Left renal pelvis (tissue), 4 donors: ENCODE measurements at regions not wholly inside any gene's neighbourhood (a gene's known extent, or its start where the extent isn't known, plus 50 kb on each side); places are given as distances from the start of the nearest gene placed in this dataset.

Source experiments
- DNase-seq, 4 donors: peaks; one replicate each; pipeline ENCODE4 v3.0.0-alpha.2; 2013; ENCODE audit warnings: low read depth in 4 of 4, low spot score in 3 of 4

DNA sequence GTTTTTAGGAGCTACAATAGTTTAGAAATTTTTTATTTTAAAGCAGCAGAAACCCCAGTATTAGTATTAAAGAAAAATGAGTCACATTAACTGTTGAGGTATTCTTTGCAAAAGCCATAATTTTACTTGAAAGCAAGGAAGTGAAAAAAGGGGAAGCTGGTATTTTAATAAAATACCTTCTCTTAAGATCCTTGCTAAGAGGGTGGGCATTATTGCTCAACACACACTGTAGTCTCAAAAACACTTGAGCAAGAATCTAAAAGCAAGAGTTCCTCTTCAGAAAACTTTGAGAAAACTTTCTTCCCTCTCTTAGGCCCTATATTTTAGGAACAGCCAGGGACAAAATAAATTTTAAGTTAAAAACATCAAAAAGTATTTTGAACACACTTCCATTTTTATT, 259.4 kb upstream of the DIAPH2 start:
- no peak for DNase-seq

GRCh38 chrX:96430756-96431455, 253.7 kb upstream of the DIAPH2 start:
- DNase-seq: no peak

GRCh38 chrX:96432647-96433046, 252.0 kb upstream of the DIAPH2 start:
- no peak for DNase-seq

DNA sequence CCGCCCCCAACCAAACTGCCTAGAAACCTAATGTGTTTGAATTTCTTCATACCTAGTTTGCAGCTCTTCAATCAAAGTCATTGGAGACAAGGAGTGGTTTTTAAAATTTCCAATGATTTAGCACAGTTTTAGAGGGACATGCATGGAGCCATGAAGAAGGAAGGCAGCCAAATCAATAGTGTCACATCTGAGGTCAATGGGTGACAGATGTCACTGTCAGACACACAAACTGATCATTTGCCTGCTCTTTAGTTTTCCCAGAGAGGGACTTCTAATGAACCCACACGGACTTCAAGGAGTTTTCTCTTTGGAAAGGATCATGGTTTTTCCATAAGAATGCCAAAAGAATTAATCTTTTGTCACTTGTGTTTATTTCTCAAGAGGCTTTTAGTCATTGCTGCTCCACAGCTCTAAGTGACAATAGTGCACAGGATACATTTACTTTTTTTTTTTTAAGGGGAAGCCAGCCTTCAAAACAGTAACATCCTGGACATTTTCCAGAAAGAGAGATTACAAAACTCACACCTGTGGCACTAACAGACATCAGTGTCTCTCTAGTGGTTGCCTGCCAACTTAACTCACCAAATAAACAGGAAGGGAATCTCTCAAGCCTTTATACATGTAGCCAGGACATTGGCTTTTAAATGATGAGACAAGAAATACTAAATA, 251.1 kb upstream of the DIAPH2 start:
- DNase-seq: no peak

GRCh38 chrX:96435378-96436035, 249.1 kb upstream of the DIAPH2 start:
- no peak for DNase-seq

DNA sequence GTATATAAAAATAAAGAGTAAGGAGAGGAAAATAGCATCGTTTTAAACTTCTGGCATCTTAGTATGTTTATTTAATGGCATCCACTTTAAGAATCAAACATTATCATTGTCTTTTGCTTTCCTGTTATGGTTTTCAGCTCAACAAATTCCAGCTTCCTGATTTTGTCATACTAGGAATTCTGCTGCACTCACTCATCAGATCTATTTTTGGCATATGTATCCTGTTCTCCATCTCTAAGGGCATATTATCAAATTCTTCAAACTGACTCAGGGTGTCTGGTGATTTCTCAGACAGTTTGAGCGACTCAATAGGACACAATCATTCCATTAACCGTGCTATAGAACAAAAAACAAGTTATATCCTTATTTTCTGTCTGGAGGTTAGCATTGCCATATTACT, 248.5 kb upstream of the DIAPH2 start:
- DNase-seq: no peak

DNA sequence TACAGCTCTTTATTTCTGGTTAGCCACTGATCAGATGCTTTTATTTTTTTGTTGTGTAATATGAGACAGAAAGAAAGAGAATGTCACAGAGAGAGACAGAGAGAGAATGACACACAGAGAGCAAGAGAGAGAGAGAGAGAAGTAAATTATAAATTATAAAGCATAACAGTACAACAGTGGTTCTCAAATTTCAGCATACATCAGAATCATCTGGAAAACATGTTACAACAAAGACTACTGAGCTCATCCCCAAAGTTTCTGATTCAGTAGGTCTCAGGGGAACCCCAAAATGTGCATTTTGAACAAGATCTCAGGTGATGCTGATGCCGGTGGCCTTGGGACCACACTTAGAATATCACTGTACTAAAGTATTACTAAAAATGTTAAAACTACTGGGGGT, 245.8 kb upstream of the DIAPH2 start:
- no peak for DNase-seq

DNA sequence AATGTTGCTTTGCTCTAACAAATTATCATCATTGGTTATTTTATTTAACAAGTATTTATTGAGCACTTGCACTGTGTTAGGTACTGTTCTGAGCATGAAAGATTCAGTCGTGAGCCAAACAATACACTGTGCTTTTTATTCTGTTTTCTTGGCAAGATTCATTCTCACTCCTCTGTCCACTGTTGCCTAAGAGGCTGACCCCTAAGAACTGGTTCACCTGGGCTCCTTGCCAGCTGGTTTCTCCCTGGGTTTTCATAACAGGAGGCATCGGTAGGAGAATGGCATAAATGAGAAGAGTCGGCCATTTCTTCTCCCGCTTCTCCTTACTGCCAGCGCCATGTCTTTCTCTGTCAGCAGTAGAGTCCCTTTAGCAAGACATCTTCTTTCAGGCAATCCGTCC, 243.7 kb upstream of the DIAPH2 start:
- DNase-seq: no peak

DNA sequence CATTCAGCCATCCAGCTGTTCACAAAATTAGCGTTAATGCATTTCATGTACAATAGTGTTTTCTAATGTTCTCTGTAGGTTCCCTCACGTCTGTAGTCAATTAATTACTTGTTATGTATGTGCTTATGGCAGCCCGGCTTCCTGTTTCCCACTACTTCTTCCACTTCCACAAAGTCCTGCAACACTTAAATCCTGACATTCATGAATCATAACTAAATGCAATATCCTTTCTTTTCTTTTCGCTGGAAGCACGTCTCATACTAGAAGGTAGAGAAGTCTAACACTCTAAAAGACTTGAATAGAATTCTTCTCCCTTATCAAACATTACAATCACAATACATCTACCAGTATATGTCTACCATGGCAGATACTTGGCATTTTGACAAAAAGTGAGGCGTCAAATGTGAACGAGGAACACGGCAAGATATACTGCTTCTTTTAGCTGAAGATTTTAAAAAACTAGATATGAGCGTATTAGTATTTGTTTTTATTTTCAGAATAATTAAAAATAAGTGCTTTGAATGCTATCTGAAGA, 239.0 kb upstream of the DIAPH2 start:
- no peak for DNase-seq

DNA sequence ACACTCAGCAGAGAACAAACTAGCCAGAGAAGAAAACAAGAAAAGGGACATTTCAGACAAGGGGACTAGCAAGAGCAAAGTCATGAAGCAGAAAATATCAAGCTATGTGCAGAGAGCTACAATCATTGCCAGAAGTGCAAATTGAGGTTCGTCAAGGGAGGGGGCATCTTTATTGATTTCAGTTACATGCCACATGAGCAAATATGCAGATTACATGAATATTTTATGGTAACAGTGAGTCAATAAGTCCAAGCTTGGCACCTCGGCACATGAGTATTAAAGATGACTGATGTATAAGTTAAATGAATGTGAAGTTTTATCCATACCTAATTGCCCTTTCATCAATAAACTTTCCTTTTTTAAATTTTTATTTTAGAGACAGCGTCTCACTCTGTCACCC, 238.1 kb upstream of the DIAPH2 start:
- DNase-seq: no peak

- DNase-seq: no peak
Measured at GRCh38 chrX:96447161-96447560, 237.5 kb upstream of the DIAPH2 start.

DNA sequence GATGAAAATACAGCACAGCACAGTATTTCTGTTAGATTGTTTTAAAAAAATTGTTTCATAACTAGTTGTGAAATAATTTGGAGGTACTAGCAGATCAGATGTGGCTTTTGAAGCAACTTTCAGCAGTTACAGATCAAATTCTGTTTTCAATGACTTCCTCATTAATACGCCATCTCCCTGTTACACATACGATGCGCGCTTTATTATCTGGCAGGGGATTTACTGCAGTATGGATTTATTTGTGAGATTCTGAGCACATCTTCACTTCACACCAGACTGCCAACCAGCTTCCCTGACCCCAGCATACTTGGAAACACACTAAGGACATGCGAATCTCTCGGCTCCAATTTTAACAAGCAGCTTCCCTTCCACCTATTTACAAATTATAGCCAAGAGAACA, 235.5 kb upstream of the DIAPH2 start:
- DNase-seq: no peak

GRCh38 chrX:96449896-96450295, 234.7 kb upstream of the DIAPH2 start:
- no peak for DNase-seq

- DNase-seq: no peak
Measured at GRCh38 chrX:96453139-96453538, 231.5 kb upstream of the DIAPH2 start.

- DNase-seq: no peak
Measured at GRCh38 chrX:96455078-96455477, 229.6 kb upstream of the DIAPH2 start.

- DNase-seq: no peak
Measured at GRCh38 chrX:96464880-96465558, 219.6 kb upstream of the DIAPH2 start.

GRCh38 chrX:96474029-96474740, 210.5 kb upstream of the DIAPH2 start:
- no peak for DNase-seq

- DNase-seq: no peak
Measured at GRCh38 chrX:96474741-96475125, 209.9 kb upstream of the DIAPH2 start.

DNA sequence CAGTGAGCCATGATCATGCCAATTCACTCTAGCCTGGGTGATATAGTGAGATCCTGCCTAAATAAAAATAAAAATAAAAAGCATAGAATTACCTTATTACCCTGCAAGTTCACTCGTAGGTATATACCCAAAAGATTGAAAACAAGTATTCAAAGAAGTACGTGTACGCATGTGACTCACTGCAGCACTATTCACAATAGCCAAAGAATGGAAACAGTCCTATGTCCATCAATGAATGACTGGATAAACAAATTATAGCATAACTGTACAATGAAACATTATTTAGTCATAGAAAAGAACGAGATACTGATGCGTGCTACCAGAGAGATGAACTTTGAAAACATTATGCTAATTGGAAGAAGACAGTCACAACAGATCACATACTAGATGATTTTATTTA, 204.6 kb upstream of the DIAPH2 start:
- DNase-seq: no peak

DNA sequence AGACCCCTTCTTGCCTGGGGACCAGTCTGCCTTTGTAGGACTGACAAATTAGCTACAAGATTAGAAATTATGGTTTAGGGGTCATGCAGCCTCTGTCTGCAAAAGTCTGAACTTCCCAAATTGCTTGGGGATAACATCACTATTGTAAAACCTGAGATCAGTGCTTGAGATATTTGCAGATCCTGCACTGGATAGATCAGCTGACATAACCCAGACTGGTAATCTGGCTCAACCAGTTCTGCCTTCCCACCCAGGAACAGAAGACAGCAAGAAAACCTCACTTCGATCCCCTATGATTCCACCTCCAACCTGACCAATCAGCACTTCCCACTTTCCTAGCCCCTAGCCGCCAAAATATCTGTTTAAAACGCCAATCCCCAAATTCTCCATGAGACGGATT, 202.8 kb upstream of the DIAPH2 start:
- no peak for DNase-seq
